Astrocyte of the cerebellum (primary cell): ENCODE measurements at regions not wholly inside any gene's neighbourhood (a gene's known extent, or its start where the extent isn't known, plus 50 kb on each side); places are given as distances from the start of the nearest gene placed in this dataset.

Experiments used
- DNase-seq: peaks from one replicate; pipeline ENCODE4 v3.0.0-alpha.2; 2011; ENCODE audit warnings: low read depth
- H3K4me3 ChIP-seq: 2 replicates; pipeline ENCODE4 v1.5.1; 2011; ENCODE audit warnings: mild to moderate bottlenecking, low read depth, low read length, moderate library complexity
- in situ Hi-C: cut with HindIII; loops from 2 replicates; pipeline ENCODE4 v1.10.0; 2017; ENCODE audit warnings: low sequenced_read_pairs
- TF ChIP-seq, protein P1 (sequence below): IDR thresholded peaks from 2 replicates; pipeline ENCODE4 v1.5.1; 2012; ENCODE audit warnings: low read length, low read depth, moderate library complexity, mild to moderate bottlenecking; ENCODE audit errors: missing control alignments

- in situ Hi-C loops, result no loop called here
- no peak overlapping the region for H3K4me3 ChIP-seq
- DNase-seq, result no peak
- TF ChIP-seq, protein P1, sequence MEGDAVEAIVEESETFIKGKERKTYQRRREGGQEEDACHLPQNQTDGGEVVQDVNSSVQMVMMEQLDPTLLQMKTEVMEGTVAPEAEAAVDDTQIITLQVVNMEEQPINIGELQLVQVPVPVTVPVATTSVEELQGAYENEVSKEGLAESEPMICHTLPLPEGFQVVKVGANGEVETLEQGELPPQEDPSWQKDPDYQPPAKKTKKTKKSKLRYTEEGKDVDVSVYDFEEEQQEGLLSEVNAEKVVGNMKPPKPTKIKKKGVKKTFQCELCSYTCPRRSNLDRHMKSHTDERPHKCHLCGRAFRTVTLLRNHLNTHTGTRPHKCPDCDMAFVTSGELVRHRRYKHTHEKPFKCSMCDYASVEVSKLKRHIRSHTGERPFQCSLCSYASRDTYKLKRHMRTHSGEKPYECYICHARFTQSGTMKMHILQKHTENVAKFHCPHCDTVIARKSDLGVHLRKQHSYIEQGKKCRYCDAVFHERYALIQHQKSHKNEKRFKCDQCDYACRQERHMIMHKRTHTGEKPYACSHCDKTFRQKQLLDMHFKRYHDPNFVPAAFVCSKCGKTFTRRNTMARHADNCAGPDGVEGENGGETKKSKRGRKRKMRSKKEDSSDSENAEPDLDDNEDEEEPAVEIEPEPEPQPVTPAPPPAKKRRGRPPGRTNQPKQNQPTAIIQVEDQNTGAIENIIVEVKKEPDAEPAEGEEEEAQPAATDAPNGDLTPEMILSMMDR, result no peak
These were observed 787.2 kb downstream of the RNF144A start for GRCh38 chr2:7704296-7704865.

- H3K4me3 ChIP-seq, result no peak overlapping the region
- no peak for DNase-seq
- in situ Hi-C loops, result no loop called here
- TF ChIP-seq, protein P1, result no peak
These were observed 789.6 kb downstream of the RNF144A start for GRCh38 chr2:7706791-7707190.

GRCh38 chr2:7707723-7708122 is 790.5 kb downstream of the RNF144A start:
- no peak overlapping the region for H3K4me3 ChIP-seq
- TF ChIP-seq, protein P1, result no peak
- no peak for DNase-seq
- in situ Hi-C loops, result no loop called here

DNA sequence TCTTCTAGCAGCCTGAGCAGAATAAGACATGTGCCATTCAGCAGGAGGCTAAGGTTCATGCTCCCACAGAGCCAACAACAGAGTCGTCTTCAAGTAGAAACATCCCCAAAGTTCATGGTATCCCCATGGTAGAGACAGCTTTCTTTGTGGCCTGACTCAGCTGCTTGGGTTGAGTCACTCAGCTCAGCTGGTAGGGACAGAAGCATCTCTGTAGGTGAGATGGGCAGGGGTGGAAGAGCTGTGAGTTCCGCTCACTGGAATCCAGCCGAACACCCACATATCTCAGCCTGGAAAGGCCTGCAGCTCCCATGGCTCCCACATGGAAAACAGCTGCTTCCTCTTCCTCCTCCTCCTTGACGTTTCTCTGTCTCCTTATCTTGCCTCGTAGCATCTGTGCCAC is 792.7 kb downstream of the RNF144A start:
- TF ChIP-seq, protein P1, result no peak
- no peak for DNase-seq
- in situ Hi-C loops, result no loop called here
- no peak overlapping the region for H3K4me3 ChIP-seq

- TF ChIP-seq, protein P1, result no peak
- in situ Hi-C loops, result no loop called here
- no peak for DNase-seq
These were observed 794.0 kb downstream of the RNF144A start for GRCh38 chr2:7711167-7711566.

GRCh38 chr2:7719876-7720275 is 802.7 kb downstream of the RNF144A start:
- H3K4me3 ChIP-seq, result no peak overlapping the region
- in situ Hi-C loops, result no loop called here
- DNase-seq, result no peak
- TF ChIP-seq, protein P1, result no peak

More at GRCh38 chr2:7711167-7711566, 794.0 kb downstream of the RNF144A start:
- no peak overlapping the region for H3K4me3 ChIP-seq

GRCh38 chr2:7721413-7721995 is 804.3 kb downstream of the RNF144A start:
- DNase-seq, result no peak
- in situ Hi-C loops, result no loop called here
- TF ChIP-seq, protein P1, result no peak
- no peak overlapping the region for H3K4me3 ChIP-seq
